Activated CD8-positive, alpha-beta T cell treated with anti-CD3 and anti-CD28 coated beads, Interleukin-2, amount 10 ng/mL, durations not matched to agents 7 days and 5 days (primary cell): ENCODE measurements at regions not wholly inside any gene's neighbourhood (a gene's known extent, or its start where the extent isn't known, plus 50 kb on each side); places are given as distances from the start of the nearest gene placed in this dataset.

ENCODE experiments used
- ATAC-seq: fragments of 150-1000 bp; cut with Tn5 transposase; one replicate; pipeline ENCODE4 v1.10.0; 2021; ENCODE audit warnings: moderate library complexity
- CTCF ChIA-PET: fragments of 350-600 bp; sonication (Branson Sonifier 250); formaldehyde crosslinking; loops from one replicate; lab custom pipeline; 2021; ENCODE audit warnings: antibody characterized with exemption; lab: Charles Lee
- POLR2A ChIA-PET: fragments of 350-600 bp; sonication (Branson Sonifier 250); formaldehyde crosslinking; loops from one replicate; lab custom pipeline; 2021; ENCODE audit warnings: antibody characterized with exemption; lab: Charles Lee
- DNase-seq: peaks from one replicate; pipeline ENCODE4 v3.0.0-alpha.2; 2020
- H3K27ac Mint-ChIP-seq: one replicate; pipeline ENCODE4 v1.8.0; 2021; ENCODE audit warnings: mild to moderate bottlenecking, mixed read lengths
- H3K27me3 Mint-ChIP-seq: one replicate; pipeline ENCODE4 v1.8.0; 2021; ENCODE audit warnings: low read depth, mixed read lengths
- H3K36me3 Mint-ChIP-seq: one replicate; pipeline ENCODE4 v1.8.0; 2021; ENCODE audit warnings: low read depth, mixed read lengths
- H3K4me1 Mint-ChIP-seq: one replicate; pipeline ENCODE4 v1.8.0; 2021; ENCODE audit warnings: low read depth, mixed read lengths
- H3K4me3 Mint-ChIP-seq: one replicate; pipeline ENCODE4 v1.8.0; 2021; ENCODE audit warnings: mild to moderate bottlenecking, mixed read lengths
- H3K9me3 Mint-ChIP-seq: one replicate; pipeline ENCODE4 v1.8.0; 2022; ENCODE audit warnings: mixed read lengths; ENCODE audit not compliant: insufficient read depth

GRCh38 chr20:51163996-51164600, 141.2 kb upstream of the KCNG1 start:
- Mint-ChIP-seq H3K9me3 (no peaks in the 10 kb centered on the region), H3K4me1 (no peaks in the 10 kb centered on the region), H3K27ac (no peak overlapping the region), H3K4me3 (no peak overlapping the region), H3K27me3 (peaks cover 7% of the 10 kb centered on the region), H3K36me3 (no peaks in the 10 kb centered on the region)
- CTCF ChIA-PET: no interaction called here
- POLR2A ChIA-PET: no interaction called here
- no peak for ATAC-seq
- no peak for DNase-seq

- POLR2A ChIA-PET: no interaction called here
- DNase-seq (no peak), ATAC-seq (no peak)
- Mint-ChIP-seq H3K4me1 (no peaks in the 10 kb centered on the region), H3K4me3 (no peak overlapping the region), H3K9me3 (no peaks in the 10 kb centered on the region), H3K27ac (no peak overlapping the region), H3K36me3 (no peaks in the 10 kb centered on the region), H3K27me3 (peaks cover 12% of the 10 kb centered on the region)
- CTCF ChIA-PET: no interaction called here
These were observed 139.1 kb upstream of the KCNG1 start for GRCh38 chr20:51162015-51162414.

GRCh38 chr20:51160821-51161220, 137.9 kb upstream of the KCNG1 start:
- Mint-ChIP-seq H3K9me3 (no peaks in the 10 kb centered on the region), H3K27me3 (peaks cover 12% of the 10 kb centered on the region), H3K4me1 (no peaks in the 10 kb centered on the region), H3K27ac (no peak overlapping the region), H3K36me3 (no peaks in the 10 kb centered on the region), H3K4me3 (no peak overlapping the region)
- ChIA-PET POLR2A (no interaction called here), CTCF (no interaction called here)
- DNase-seq (no peak), ATAC-seq (no peak)

GRCh38 chr20:51159981-51160380, 137.1 kb upstream of the KCNG1 start:
- H3K4me3 Mint-ChIP-seq: no peak overlapping the region
- H3K27ac Mint-ChIP-seq: no peak overlapping the region
- no peaks in the 10 kb centered on the region for H3K4me1 Mint-ChIP-seq
- H3K27me3 Mint-ChIP-seq: peaks cover 15% of the 10 kb centered on the region
- DNase-seq (no peak), ATAC-seq (no peak)
- no peaks in the 10 kb centered on the region for H3K36me3 Mint-ChIP-seq
- POLR2A ChIA-PET: no interaction called here
- CTCF ChIA-PET: no interaction called here
- no peaks in the 10 kb centered on the region for H3K9me3 Mint-ChIP-seq

GRCh38 chr20:51159303-51159702, 136.4 kb upstream of the KCNG1 start:
- CTCF ChIA-PET: no interaction called here
- Mint-ChIP-seq H3K9me3 (no peaks in the 10 kb centered on the region), H3K27ac (no peak overlapping the region), H3K4me3 (no peak overlapping the region), H3K4me1 (no peaks in the 10 kb centered on the region), H3K36me3 (no peaks in the 10 kb centered on the region), H3K27me3 (peaks cover 16% of the 10 kb centered on the region)
- no peak for ATAC-seq
- POLR2A ChIA-PET: no interaction called here
- DNase-seq: no peak

GRCh38 chr20:51158226-51158625, 135.3 kb upstream of the KCNG1 start:
- CTCF ChIA-PET: no interaction called here
- POLR2A ChIA-PET: no interaction called here
- Mint-ChIP-seq H3K4me3 (no peak overlapping the region), H3K27ac (no peak overlapping the region), H3K27me3 (peaks cover 22% of the 10 kb centered on the region), H3K4me1 (no peaks in the 10 kb centered on the region), H3K36me3 (no peaks in the 10 kb centered on the region), H3K9me3 (no peaks in the 10 kb centered on the region)
- DNase-seq (no peak), ATAC-seq (no peak)

- CTCF ChIA-PET: no interaction called here
These were observed 133.4 kb upstream of the KCNG1 start for GRCh38 chr20:51156041-51156982.

GRCh38 chr20:51154708-51155690, 132.1 kb upstream of the KCNG1 start:
- H3K9me3 Mint-ChIP-seq: no peaks in the 10 kb centered on the region
- no peak for DNase-seq
- H3K4me3 Mint-ChIP-seq: no peak overlapping the region
- ChIA-PET POLR2A (interaction anchor here (0.6 kb wide), 1 partner anchor 306 kb away, joined by 3 read pairs; no protein-coding TSS in a partner anchor), CTCF (interaction anchor here (0.9 kb wide), 1 partner anchor 24 kb away, joined by 3 read pairs; no protein-coding TSS in a partner anchor)
- H3K27me3 Mint-ChIP-seq: peaks cover 23% of the 10 kb centered on the region
- no peaks in the 10 kb centered on the region for H3K4me1 Mint-ChIP-seq
- no peaks in the 10 kb centered on the region for H3K36me3 Mint-ChIP-seq
- H3K27ac Mint-ChIP-seq: no peak overlapping the region
- no peak for ATAC-seq

More at GRCh38 chr20:51156041-51156982, 133.4 kb upstream of the KCNG1 start:
- no peak overlapping the region for H3K27ac Mint-ChIP-seq
- H3K4me1 Mint-ChIP-seq: no peaks in the 10 kb centered on the region
- peaks cover 23% of the 10 kb centered on the region for H3K27me3 Mint-ChIP-seq
- H3K4me3 Mint-ChIP-seq: no peak overlapping the region
- H3K36me3 Mint-ChIP-seq: no peaks in the 10 kb centered on the region
- H3K9me3 Mint-ChIP-seq: no peaks in the 10 kb centered on the region
- no peak for DNase-seq
- no peak for ATAC-seq
- POLR2A ChIA-PET: no interaction called here

GRCh38 chr20:51153867-51154707, 131.2 kb upstream of the KCNG1 start:
- Mint-ChIP-seq H3K36me3 (no peaks in the 10 kb centered on the region), H3K9me3 (no peaks in the 10 kb centered on the region), H3K4me1 (no peaks in the 10 kb centered on the region), H3K27me3 (peaks cover 20% of the 10 kb centered on the region), H3K4me3 (no peak overlapping the region), H3K27ac (no peak overlapping the region)
- POLR2A ChIA-PET: no interaction called here
- no peak for DNase-seq
- CTCF ChIA-PET: interaction anchor here (0.9 kb wide), 1 partner anchor 25 kb away, joined by 3 read pairs; no protein-coding TSS in a partner anchor
- no peak for ATAC-seq

- Mint-ChIP-seq H3K4me3 (no peak overlapping the region), H3K27me3 (peaks cover 16% of the 10 kb centered on the region), H3K4me1 (no peaks in the 10 kb centered on the region), H3K27ac (no peak overlapping the region), H3K36me3 (no peaks in the 10 kb centered on the region), H3K9me3 (no peaks in the 10 kb centered on the region)
- ATAC-seq (no peak), DNase-seq (no peak)
- ChIA-PET CTCF (no interaction called here), POLR2A (no interaction called here)
These were observed 126.0 kb upstream of the KCNG1 start for GRCh38 chr20:51148941-51149340.

- DNase-seq: no peak
- Mint-ChIP-seq H3K27ac (no peak overlapping the region), H3K27me3 (peaks cover 17% of the 10 kb centered on the region), H3K4me3 (no peak overlapping the region), H3K4me1 (no peaks in the 10 kb centered on the region), H3K9me3 (no peaks in the 10 kb centered on the region), H3K36me3 (no peaks in the 10 kb centered on the region)
- POLR2A ChIA-PET: no interaction called here
- CTCF ChIA-PET: no interaction called here
- no peak for ATAC-seq
These were observed 121.6 kb upstream of the KCNG1 start for GRCh38 chr20:51144476-51144875.
